ENCODE measurements at regions not wholly inside any gene's neighbourhood (a gene's known extent, or its start where the extent isn't known, plus 50 kb on each side); places are given as distances from the start of the nearest gene placed in this dataset.

DNA sequence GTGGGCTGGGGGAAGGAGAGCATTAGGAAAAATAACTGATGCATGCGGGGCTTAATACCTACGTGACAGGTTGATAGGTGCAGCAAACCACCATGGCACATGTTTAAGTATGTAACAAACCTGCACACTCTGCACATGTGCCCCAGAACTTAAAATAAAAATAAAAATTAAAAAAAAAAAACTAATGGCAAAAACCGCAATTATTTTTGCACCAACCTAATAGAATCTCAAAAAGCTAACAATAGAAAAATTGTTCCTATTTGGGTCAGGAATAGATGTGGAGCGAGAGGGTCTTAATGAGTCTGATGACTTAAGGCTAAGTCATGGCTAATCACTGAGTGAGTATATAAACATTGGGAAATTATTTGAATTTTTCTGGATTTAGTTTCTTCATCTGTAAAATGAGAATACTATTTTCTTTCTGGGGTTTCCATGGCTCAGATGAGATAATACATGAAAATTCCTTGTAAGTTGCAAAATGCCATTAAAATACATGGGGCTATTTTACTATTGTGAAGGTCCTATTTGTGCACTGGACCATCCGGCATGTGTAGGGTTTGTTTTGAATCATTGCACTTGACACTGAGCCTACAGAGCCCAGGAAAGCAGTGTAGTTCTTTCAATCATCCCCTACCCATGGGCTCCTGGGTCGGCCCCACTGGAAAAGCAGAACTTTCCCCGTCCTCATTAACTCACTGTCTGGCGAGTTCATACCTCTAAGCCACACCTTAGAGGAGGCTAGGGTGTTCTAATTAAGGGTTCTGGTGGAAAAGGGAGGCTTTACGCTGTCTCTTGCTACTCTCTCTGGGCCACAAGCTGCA lies 164.1 kb upstream of the NTF3 start:
- TF ChIP-seq, protein P1, sequence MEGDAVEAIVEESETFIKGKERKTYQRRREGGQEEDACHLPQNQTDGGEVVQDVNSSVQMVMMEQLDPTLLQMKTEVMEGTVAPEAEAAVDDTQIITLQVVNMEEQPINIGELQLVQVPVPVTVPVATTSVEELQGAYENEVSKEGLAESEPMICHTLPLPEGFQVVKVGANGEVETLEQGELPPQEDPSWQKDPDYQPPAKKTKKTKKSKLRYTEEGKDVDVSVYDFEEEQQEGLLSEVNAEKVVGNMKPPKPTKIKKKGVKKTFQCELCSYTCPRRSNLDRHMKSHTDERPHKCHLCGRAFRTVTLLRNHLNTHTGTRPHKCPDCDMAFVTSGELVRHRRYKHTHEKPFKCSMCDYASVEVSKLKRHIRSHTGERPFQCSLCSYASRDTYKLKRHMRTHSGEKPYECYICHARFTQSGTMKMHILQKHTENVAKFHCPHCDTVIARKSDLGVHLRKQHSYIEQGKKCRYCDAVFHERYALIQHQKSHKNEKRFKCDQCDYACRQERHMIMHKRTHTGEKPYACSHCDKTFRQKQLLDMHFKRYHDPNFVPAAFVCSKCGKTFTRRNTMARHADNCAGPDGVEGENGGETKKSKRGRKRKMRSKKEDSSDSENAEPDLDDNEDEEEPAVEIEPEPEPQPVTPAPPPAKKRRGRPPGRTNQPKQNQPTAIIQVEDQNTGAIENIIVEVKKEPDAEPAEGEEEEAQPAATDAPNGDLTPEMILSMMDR (conservative IDR thresholded peaks at IDR 0.05): no peak
- no peak for DNase-seq (ENCODE audit: extremely low spot score, unreplicated experiment)
- Mint-ChIP-seq H3K27me3 (peaks cover 8% of the 10 kb centered on the region), H3K4me1 (ENCODE audit: unreplicated experiment) (no peaks in the 10 kb centered on the region), H3K9me3 (no peaks in the 10 kb centered on the region), H3K36me3 (no peaks in the 10 kb centered on the region), H3K27ac (no peak overlapping the region), H3K4me3 (no peak overlapping the region)

DNA sequence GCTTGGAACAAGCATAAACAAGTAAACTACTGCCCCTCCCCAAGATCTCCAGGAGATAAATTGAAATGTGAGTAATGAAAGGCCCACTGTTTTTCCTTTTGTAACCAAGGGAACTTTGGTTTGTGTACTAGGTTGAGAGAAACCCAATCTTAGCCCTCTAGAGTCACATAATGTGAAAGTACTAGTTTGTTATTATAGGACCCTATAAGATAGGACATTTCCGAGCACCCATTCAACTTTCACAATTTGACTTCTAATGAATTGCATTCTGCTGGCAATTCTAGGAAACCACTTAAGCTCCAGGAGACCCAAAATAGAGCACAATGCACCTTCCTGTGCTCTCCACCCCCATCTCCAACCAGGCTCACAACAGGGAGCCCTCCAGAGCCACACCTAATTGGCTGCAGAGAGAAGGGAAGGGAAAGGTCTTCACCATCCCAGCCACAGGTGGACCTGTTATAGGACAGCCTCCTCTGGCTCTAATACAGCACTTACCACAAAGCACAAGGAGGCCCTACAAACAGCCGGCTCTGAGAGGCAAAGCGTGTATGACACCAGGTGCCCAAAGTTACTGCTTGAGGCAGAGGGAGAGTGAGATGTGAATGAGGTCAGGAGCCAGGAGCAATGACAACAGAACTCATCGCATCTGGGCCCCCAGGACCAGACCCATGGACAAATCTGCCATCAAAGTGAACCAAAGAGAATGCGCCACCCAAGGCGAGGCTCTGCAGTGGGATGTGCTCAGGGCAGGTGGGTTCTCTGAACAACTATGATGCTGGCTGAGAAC lies 163.3 kb upstream of the NTF3 start:
- no peak overlapping the region for H3K4me3 Mint-ChIP-seq
- H3K9me3 Mint-ChIP-seq: no peaks in the 10 kb centered on the region
- H3K27ac Mint-ChIP-seq: no peak overlapping the region
- H3K36me3 Mint-ChIP-seq: no peaks in the 10 kb centered on the region
- no peaks in the 10 kb centered on the region for H3K4me1 Mint-ChIP-seq (ENCODE audit: unreplicated experiment)
- H3K27me3 Mint-ChIP-seq: peaks cover 8% of the 10 kb centered on the region
- DNase-seq (ENCODE audit: extremely low spot score, unreplicated experiment): no peak
- TF ChIP-seq, protein P1 (conservative IDR thresholded peaks at IDR 0.05): no peak

DNA sequence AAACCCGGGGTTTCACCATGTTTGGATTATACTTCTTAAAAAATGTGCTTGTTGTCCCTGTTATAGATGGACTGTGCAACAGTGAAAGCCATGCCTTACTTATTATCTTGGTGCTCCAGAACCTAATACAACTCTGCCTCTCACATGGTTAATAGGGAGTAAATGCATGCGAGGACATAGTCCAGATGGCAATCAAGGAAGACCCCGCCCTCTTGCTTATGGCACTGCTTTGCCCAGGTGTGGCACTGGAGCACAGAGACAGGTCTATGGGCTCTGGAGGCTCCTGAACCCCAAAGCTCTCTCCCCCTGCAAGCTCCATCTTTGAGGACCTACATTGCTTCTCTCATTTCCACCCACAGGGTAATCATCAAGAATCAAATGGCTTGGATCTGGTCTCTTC lies 162.1 kb upstream of the NTF3 start:
- H3K27me3 Mint-ChIP-seq: peaks cover 8% of the 10 kb centered on the region
- H3K36me3 Mint-ChIP-seq: no peaks in the 10 kb centered on the region
- no peak overlapping the region for H3K4me3 Mint-ChIP-seq
- H3K9me3 Mint-ChIP-seq: no peaks in the 10 kb centered on the region
- no peak overlapping the region for H3K27ac Mint-ChIP-seq
- TF ChIP-seq, protein P1 (conservative IDR thresholded peaks at IDR 0.05): no peak
- DNase-seq (ENCODE audit: extremely low spot score, unreplicated experiment): no peak
- no peaks in the 10 kb centered on the region for H3K4me1 Mint-ChIP-seq (ENCODE audit: unreplicated experiment)

DNA sequence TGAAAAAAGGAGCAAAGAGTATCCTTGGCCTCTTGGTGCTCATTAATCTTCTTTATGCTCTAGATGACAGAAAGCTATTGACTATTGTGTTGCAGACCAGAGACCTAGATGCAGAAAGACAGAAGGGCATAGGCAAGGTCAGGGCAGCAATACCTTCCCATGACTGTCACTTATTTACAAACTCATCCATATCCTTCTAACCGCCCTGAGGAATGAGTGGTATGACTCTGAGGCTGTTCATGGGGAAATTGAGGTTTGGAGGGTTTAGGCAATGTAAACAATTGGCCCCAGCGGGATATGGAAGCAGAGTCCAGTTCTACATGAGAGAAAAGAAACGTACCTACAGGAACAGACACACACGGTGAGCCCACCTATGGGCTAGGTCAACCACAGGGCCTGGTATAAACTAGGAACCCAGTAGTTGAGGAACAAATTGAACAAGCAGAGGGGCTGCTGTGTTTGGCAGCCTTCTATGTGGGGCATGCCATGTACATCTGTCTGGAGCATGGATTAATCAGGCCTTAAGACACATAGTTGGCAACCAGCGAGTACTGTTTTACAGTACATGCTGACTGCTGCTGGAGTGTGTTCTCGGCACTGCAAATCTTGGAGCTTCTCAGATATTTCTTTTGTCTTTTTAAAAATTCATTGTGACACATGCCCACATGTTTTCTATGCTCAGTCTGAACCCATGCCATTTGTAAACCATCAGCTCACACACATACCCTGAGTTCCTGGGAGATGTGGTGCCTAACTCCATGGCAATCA lies 159.7 kb upstream of the NTF3 start:
- H3K27me3 Mint-ChIP-seq: peaks cover 8% of the 10 kb centered on the region
- no peaks in the 10 kb centered on the region for H3K36me3 Mint-ChIP-seq
- no peaks in the 10 kb centered on the region for H3K4me1 Mint-ChIP-seq (ENCODE audit: unreplicated experiment)
- DNase-seq (ENCODE audit: extremely low spot score, unreplicated experiment): no peak
- no peaks in the 10 kb centered on the region for H3K9me3 Mint-ChIP-seq
- no peak overlapping the region for H3K27ac Mint-ChIP-seq
- no peak overlapping the region for H3K4me3 Mint-ChIP-seq
- TF ChIP-seq, protein P1 (conservative IDR thresholded peaks at IDR 0.05): no peak

DNA sequence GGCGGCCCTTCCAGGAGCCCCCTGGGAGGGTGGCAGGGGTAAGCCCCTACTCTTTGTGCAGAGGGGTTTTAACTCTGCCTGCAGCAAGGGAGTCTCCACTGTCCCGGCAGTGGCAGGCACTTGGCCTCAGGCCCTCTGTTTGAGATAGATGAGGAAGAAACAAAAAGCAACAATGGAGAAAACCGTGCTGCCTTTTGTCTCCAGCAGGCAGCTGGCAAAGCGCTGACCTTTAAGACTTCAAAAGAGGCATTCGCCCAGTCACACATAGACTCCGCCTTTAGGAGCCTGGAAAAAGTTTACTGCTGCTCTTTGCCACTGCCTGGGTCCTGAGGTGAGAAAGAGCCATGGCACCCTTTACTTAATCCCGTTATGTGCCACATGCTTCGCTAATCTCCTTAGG lies 158.2 kb upstream of the NTF3 start:
- no peak overlapping the region for H3K4me3 Mint-ChIP-seq
- H3K9me3 Mint-ChIP-seq: no peaks in the 10 kb centered on the region
- DNase-seq (ENCODE audit: extremely low spot score, unreplicated experiment): no peak
- H3K36me3 Mint-ChIP-seq: no peaks in the 10 kb centered on the region
- H3K27me3 Mint-ChIP-seq: peaks cover 3% of the 10 kb centered on the region
- H3K4me1 Mint-ChIP-seq (ENCODE audit: unreplicated experiment): no peaks in the 10 kb centered on the region
- TF ChIP-seq, protein P1 (conservative IDR thresholded peaks at IDR 0.05): no peak
- no peak overlapping the region for H3K27ac Mint-ChIP-seq
